ENCODE measurements at regions not wholly inside any gene's neighbourhood (a gene's known extent, or its start where the extent isn't known, plus 50 kb on each side); places are given as distances from the start of the nearest gene placed in this dataset.
"Not testable (repeated sequence)": the region's sequence is repeated elsewhere in the genome, so short reads cannot be mapped to it uniquely, and the experiment has no call there.

- POLR2A ChIA-PET (ENCODE audit: low non-redundant PET): interaction anchor here (0.6 kb wide), 1 partner anchor 106 kb away, joined by 4 read pairs; no protein-coding TSS in a partner anchor
- intact Hi-C loops (cut with micrococcal nuclease; ENCODE audit: unreplicated experiment): no loop called here
- BruUV-seq (replicated peaks): no TSS peak
These were observed 66.2 kb upstream of the NFE2L3 start for GRCh38 chr7:26085771-26086170.

GRCh38 chr7:26087321-26088091 lies 64.5 kb upstream of the NFE2L3 start:
- no TSS peak for BruUV-seq (replicated peaks)
- DNase-seq (ENCODE audit: low spot score): no peak
- H3K4me3 ChIP-seq (ENCODE audit: low read depth, low read length, poor library complexity, severe bottlenecking): no peak overlapping the region
- no peaks in the 10 kb centered on the region for H3K36me3 ChIP-seq (ENCODE audit: insufficient read depth, low read length, poor library complexity, severe bottlenecking)
- H3K9me3 ChIP-seq (ENCODE audit: low read depth, low read length, poor library complexity, severe bottlenecking): no peaks in the 10 kb centered on the region
- no peak overlapping the region for H3K27ac ChIP-seq (ENCODE audit: low read depth, low read length, poor library complexity, severe bottlenecking)
- TF ChIP-seq CTCF (conservative IDR thresholded peaks at IDR 0.05; ENCODE audit: low read depth, low read length) (no peak), EZH2 (IDR thresholded peaks at IDR 0.05; ENCODE audit: borderline replicate concordance, low read depth, low read length, poor library complexity, severe bottlenecking) (no peak)
- H3K4me1 ChIP-seq (ENCODE audit: insufficient read depth, low read length, poor library complexity, severe bottlenecking): peaks cover 22% of the 10 kb centered on the region
- no peaks in the 10 kb centered on the region for H3K27me3 ChIP-seq (replicated peaks; ENCODE audit: insufficient read depth, low read depth, low read length, poor library complexity)
- POLR2A ChIA-PET (ENCODE audit: low non-redundant PET): no interaction called here
- CTCF ChIA-PET: no interaction called here
- intact Hi-C loops (cut with micrococcal nuclease; ENCODE audit: unreplicated experiment): no loop called here

More at GRCh38 chr7:26085771-26086170, 66.2 kb upstream of the NFE2L3 start:
- H3K27ac ChIP-seq (ENCODE audit: low read depth, low read length, poor library complexity, severe bottlenecking): no peak overlapping the region
- no peak overlapping the region for H3K4me3 ChIP-seq (ENCODE audit: low read depth, low read length, poor library complexity, severe bottlenecking)
- TF ChIP-seq EZH2 (IDR thresholded peaks at IDR 0.05; ENCODE audit: borderline replicate concordance, low read depth, low read length, poor library complexity, severe bottlenecking): no peak
- no peak for TF ChIP-seq CTCF (conservative IDR thresholded peaks at IDR 0.05; ENCODE audit: low read depth, low read length)
- H3K36me3 ChIP-seq (ENCODE audit: insufficient read depth, low read length, poor library complexity, severe bottlenecking): no peaks in the 10 kb centered on the region
- no peaks in the 10 kb centered on the region for H3K9me3 ChIP-seq (ENCODE audit: low read depth, low read length, poor library complexity, severe bottlenecking)
- no peaks in the 10 kb centered on the region for H3K27me3 ChIP-seq (replicated peaks; ENCODE audit: insufficient read depth, low read depth, low read length, poor library complexity)
- no peak for DNase-seq (ENCODE audit: low spot score)
- H3K4me1 ChIP-seq (ENCODE audit: insufficient read depth, low read length, poor library complexity, severe bottlenecking): peaks cover 31% of the 10 kb centered on the region
- CTCF ChIA-PET: no interaction called here

GRCh38 chr7:26089469-26089868 lies 62.5 kb upstream of the NFE2L3 start:
- H3K27me3 ChIP-seq (replicated peaks; ENCODE audit: insufficient read depth, low read depth, low read length, poor library complexity); CTCF ChIA-PET; BruUV-seq (replicated peaks); DNase-seq (ENCODE audit: low spot score); H3K27ac ChIP-seq (ENCODE audit: low read depth, low read length, poor library complexity, severe bottlenecking); intact Hi-C loops (cut with micrococcal nuclease; ENCODE audit: unreplicated experiment); H3K36me3 ChIP-seq (ENCODE audit: insufficient read depth, low read length, poor library complexity, severe bottlenecking); H3K4me3 ChIP-seq (ENCODE audit: low read depth, low read length, poor library complexity, severe bottlenecking); H3K9me3 ChIP-seq (ENCODE audit: low read depth, low read length, poor library complexity, severe bottlenecking): not testable (repeated sequence)
- peaks cover 10% of the 10 kb centered on the region for H3K4me1 ChIP-seq (ENCODE audit: insufficient read depth, low read length, poor library complexity, severe bottlenecking)
- POLR2A ChIA-PET (ENCODE audit: low non-redundant PET): interaction anchor here (0.6 to 0.7 kb wide), 2 partner anchors 112 to 216 kb away, joined by 4 read pairs; partner anchors contain the start of gene CBX3
